HG02642 (cell line): ENCODE measurements at regions not wholly inside any gene's neighbourhood (a gene's known extent, or its start where the extent isn't known, plus 50 kb on each side); places are given as distances from the start of the nearest gene placed in this dataset.

ENCODE experiments used
- ATAC-seq: cut with Tn5 transposase; IDR thresholded peaks from one replicate; pipeline ENCODE4 v1.9.1; 2021; ENCODE audit warnings: mild to moderate bottlenecking; ENCODE audit not compliant: unreplicated experiment, poor library complexity

DNA sequence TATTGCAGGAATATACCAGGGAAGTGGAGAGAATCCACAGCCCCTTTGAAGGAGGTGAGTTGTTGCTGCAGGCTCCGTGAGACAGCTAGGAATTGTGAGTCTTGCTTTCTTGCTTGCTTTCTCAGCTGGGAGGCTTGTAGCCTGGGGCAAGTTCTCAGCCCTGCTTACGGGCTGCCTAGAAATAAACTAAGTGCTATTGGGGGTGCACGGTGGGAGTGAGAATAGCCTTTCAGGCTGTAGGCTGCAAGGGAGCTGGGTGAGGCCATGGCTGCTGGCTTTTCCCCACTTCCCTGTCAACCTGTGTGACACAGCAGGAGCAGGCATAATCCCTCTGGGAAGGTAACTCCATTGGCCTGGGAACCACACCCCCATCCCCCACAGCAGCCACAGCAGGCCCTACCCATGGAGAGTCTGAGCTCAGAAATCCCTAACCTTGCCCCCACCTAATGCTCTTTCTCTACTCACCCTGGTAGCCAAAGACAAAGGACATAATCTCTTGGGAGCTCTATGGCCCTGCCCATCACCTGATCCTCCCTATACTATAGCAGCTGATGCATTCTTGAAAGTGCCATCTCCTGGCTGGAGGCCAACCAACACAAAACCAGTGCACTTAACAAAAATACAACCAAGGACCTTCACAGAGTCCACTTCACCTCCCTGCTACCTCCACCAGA, 113.0 kb downstream of the MMRN1 start:
- no peak for ATAC-seq

DNA sequence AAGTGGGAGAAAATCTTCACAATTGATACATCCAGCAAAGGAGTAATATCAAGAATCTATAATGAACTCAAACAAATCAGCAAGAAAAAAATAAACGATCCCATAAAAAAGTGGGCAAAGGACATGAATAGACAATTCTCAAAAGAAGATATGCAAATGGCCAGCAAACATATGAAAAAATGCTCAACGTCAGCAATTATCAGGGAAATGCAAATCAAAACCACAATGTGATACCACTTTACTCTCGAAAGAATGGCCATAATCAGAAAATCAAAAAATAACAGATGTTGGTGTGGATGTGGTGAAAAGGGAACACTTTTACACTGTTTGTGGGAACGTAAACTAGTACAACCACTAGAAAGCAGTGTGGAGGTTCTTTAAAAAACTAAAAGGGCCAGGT, 114.3 kb upstream of the CCSER1 start:
- no peak for ATAC-seq

DNA sequence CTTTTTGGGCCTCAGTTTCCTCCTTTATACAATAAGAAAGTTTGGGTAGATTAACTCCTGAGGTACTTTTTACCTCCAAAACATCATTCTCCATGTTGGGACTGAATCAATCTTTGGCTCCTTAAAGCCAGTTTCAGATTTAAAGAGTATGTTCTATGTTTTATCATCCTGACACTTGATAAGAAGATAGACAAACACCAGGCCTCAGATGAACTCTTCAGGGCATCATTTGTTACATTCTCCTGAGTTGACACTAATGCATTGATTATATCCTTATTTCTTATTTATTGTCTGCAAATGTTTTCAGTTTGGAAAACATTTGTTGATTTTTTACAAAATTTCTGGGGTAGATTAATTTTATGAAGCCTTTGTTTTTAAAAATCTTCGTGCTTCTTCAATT, 102.7 kb upstream of the CCSER1 start:
- no peak for ATAC-seq

DNA sequence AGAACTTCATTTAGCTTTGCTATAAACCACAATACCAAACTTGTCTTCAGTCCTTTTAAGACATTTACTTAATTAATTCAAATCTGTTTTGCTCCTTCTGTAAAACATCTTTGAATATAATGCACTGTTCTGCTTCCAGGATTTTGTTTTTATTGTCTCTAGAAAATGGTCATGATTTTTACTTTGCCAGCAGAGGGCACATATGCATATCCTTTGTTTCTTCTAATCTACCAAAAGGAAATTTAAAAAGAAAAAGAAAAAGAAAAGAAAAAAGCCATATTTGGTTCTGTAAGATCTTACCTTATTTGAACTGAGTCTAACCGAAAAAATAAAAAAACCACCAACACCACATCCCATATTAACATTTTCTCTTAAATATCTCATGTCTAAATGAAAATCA, 101.9 kb upstream of the CCSER1 start:
- ATAC-seq, result no peak

DNA sequence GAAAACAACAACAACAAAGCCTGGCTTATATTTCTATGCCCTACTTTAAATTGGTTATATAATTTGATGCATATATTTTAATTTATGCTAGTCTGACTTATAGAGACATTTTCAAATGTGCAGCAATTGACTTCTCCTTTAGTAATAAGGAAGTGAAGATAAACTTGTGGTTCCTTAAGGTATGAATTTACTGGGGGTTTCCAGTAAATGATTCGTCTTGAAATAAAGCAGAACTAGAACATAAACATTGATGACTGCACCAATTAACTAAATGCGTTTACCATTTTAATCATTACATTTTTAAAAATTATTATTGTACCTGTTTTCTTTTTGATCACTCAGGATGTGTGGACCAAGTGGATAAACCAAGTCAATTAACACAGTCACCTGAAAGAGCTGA, 99.6 kb upstream of the CCSER1 start:
- ATAC-seq, result peak; percentile 83

DNA sequence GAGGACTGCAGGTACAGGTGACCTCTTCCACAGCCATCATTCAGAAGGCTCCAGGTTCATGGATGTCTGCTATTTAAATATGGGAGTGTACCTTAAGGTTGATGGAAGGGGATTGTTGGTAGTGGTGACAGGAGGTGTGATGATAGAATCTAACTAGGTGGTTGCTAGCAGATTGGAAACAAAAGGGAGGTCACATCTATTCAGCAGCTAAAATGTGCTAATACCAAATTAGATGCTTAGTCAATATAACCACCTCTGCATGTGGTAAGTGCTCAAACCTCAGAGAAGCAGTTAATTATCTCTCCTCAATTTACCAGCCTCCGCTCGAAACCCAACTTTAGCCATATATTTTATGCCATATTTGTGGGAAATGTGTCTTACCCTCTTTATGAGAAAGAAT, 98.7 kb upstream of the CCSER1 start:
- no peak for ATAC-seq

DNA sequence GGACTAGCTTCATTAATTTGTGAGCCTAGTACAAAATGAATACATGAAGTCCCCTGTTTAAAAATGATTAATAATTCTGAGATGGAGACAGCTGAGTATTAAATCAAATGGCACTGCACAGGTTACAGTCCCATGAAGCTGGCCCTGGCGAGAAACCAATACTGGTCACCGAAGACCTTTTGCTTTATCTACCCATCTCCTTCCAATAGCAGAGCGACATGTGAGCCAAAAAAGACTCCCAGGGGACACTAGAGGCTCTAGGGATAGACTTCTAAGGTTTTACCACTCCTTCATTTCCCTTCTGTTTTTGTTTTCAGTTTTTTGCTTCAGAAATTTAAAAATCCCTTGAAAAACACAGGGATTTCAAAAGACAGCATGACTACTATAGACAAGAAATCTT, 97.0 kb upstream of the CCSER1 start:
- no peak for ATAC-seq

DNA sequence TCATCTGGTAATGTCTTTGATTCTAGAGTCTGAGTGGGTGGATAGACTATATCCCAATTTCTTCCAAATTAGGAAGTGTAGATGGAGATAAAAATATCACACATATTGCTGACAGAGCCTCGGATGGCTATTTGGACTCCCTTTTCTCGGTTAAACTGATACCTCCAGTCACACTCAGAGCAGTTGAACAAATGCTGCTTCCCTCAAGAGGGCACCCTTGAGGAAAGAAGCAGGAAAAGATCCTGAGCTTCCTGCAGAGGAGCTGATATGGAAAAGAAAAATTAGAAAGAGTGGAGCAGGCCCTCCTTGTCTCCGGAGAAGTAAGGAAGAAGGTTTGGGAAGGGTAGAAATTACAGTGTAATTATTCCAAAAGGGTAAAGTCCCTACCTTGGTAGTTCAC, 96.2 kb upstream of the CCSER1 start:
- ATAC-seq, result no peak

DNA sequence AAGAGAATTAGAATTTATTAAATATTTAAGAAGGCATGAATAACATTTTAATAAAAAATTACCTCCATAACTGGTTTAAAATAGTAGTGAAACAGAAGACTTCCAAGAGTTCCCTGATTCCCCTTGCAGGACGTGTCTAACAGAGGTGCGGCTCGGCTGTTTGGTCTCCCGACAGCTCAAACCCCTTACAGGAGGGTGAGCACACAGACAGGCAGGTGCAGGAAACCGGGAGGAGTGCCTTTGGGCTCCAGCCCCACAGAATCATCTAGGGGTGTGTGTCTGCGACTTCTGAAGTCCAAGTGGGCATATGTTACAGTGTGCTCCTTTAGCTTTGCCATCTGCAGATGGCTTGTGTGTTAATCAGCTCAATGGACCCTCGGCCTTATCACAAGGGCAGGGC, 88.1 kb upstream of the CCSER1 start:
- no peak for ATAC-seq

DNA sequence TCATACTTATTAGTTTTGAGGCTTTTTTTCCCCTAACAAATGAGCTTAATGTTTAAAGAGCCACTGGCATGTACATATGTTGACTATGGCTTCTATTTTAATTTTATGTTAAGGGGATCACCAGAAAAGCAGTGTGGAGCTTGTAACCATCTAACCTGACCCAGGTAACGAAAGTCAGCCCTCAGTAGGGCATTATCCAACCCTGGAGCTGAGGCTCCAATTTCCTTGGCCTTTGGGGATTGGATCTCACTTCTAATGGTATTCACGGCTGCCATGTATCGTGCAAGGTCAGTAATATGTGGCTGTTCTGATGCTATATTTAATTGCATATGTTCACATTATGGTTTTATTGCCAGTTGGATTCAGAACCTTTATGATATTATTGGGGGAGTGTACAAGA, 75.2 kb upstream of the CCSER1 start:
- ATAC-seq, result no peak

DNA sequence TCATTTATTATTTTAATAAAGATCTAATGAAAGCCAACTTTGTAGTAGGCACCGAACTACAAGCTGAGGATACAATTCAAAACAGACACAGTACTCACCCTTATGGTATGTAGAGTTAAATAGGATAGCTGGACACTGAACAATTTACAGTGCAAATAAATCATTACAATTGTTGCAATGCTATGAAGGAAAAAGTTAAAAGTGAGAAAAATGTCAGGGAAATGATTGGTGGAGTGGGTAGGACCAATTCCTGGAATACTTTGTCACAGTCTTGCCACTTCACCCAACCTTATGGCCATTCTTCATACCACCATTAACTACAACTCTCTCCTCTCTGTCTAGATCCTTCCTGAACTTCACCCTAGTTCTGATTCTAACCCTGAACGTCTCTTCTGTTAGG, 70.1 kb upstream of the CCSER1 start:
- no peak for ATAC-seq

DNA sequence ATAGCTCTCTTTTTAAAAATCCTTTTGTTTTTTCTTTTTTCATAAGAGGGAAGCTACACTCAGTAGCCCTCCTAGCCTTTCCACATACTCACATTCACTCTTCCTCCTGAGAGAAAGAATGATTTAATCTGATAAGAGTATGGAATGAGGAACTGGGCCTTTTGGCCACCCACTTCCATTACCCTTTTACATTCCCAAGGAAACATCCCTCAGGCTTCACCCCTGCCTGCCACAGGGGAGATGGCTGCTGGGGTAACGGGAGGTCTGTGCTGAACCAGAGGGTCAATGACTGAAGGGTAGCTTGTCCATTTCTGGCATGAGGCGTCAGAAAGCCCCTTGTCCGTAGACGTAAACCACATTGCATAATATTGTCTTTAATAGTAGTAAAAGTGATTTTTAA, 67.2 kb upstream of the CCSER1 start:
- no peak for ATAC-seq

DNA sequence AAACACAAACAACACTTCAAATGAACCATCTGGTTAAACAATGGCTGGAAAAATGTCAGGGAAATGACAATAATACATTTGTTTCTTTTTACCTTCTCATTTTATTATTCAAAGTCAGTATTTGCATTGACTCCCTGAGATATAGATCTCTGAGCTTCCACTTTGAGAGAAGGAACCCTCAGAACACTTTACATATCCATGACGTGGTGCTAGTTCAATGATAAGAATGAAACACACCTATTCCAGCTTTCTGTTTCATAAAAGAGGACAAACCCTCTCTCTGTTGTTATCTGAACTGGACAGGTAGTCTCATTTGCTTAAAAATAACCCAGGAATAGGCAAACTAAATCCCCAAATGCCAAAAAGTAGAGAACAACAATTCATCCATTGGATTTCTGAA, 65.3 kb upstream of the CCSER1 start:
- ATAC-seq, result no peak

DNA sequence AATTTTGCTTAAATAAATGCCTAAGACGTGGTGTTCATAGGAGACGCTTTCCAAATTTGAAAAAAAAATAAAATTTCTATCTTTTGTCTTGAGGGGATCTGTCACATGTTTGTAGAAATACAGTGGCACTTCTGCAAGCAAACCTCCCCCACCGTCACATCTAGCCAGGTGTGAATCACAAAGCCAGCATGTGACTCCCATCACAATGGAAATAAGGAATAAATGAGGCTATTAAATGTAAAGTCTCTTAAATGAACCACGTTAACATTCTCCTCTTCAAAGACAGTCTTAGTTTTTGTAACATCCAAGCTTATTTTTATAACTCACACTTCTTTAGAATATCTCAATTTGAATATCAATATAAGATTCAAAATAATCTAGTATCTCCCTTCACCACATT, 63.0 kb upstream of the CCSER1 start:
- no peak for ATAC-seq

DNA sequence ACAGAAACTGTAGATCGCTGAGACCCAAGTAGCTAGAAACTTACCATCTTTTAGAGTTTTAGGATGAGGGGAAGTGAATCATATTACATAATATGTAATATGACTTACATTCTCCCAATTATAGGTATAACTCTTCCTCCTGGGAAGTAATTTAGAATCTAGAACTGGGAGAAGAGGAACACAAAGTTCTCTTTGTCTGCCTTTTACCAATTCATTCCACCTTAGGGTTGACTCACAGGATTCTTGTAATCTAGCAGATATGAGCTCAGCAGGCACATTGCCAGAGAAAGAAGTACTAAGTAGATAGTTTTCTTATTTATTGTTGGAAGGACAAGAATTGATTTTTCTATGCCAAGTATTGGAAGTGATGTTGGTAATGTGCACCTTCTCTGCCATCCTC, 58.0 kb upstream of the CCSER1 start:
- ATAC-seq, result no peak

DNA sequence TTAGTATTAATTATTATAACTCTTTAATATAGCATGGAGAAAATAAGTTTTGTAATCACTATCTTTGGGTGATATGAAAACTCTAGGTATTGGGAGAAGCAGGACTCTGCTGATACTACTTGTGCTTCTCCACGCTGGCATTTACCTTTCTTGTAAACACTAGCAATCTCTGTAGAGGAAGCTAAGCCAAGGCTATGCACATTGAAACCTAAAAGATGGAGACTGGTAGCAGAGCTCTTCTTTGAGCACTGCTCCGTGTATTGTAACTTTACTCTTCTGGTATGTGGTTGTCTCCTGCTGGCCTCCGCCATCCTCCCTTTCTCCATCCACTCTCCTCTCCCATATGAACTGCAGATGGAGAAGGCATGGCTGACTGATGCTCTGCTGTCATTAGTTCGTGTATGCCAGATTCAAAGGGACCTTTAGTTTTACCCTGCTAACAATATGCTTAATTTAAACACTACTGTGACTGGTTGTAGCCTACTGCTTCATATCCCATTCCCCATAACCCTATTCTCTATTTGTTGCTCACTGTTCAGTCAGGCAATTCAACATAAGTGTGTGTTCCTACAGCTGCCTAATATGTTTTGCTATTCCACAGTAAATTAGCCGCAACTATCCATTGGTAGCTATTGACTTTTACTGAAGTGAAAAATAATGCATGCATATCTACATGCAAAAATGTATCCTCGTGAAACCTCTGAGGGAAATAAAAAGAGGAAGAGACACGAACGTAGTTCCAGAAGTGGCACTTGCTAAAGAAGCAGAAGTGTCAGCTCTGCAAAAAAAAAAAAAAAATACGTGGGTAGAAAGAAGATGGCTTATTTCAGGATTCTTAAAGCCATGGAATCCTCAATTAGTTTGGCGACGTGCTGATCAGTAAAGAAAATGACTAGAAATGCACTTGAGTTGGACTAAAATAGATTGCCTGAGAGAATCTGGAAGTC, 55.6 kb upstream of the CCSER1 start:
- ATAC-seq, result peak; percentile 58

DNA sequence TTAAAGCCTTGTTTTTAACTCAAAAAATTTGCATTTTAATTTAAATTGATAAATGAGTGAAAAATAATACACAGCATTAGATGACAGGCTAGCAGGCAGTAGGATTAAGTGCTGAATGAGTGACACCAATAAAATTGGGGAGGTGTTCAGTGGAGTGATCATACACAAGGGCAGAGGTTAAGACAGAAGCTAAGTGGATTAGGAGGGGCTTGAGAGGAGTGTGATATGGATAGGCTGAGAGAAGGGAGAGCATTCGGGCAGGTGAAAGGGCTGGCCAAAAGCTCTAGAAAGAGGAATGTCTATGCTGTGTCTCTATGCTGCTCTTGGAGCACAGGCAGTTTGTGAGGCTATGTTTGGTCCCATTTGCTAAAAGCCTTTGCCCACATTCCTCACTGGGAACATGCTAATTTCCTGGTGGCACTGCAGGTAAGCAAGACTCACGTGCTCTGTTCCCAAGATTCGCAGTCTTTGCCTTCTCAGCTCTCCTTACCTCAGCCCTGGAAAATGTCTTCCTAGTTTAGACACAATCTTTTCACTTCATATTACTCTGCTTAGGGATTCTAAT, 52.8 kb upstream of the CCSER1 start:
- ATAC-seq, result no peak
